GDM1 (cell line): ENCODE measurements at regions not wholly inside any gene's neighbourhood (a gene's known extent, or its start where the extent isn't known, plus 50 kb on each side); places are given as distances from the start of the nearest gene placed in this dataset.

Experiments used
- DNase-seq: peaks from one replicate; lab custom pipeline; 2025; lab: John Stamatoyannopoulos, UW

DNA sequence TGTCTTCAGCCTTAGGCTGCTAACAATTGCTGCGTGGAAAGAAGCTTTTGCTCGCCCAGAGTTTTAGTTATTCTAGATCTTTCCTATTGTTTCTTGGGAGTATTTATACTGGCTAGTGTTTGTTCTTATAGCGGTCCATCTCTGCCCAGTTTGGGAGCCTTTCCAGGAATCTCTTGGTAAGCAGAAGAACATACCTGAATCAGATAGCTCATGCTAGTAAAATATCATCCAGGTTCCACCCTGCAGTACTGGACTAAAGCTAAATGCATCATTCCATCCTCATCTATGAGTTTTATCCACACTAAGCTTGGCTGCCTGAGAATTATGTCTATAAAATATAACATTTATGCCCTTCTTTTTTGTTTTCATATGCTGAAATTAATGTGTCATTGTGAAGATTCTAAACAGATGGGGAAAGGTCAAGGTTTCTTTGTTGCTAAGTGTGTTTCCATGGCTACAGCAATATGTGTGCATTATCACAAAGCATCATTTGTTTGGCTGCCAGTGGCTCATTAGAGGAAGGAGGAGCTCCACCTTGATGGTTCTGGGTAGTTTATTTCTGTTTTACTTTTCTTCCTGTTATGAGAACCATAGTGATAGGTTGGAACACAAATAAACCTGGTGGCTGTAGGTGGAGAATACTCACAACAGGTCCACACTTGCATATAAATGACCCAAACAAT lies 182.8 kb downstream of the PIK3C3 start:
- DNase-seq, result no peak

DNA sequence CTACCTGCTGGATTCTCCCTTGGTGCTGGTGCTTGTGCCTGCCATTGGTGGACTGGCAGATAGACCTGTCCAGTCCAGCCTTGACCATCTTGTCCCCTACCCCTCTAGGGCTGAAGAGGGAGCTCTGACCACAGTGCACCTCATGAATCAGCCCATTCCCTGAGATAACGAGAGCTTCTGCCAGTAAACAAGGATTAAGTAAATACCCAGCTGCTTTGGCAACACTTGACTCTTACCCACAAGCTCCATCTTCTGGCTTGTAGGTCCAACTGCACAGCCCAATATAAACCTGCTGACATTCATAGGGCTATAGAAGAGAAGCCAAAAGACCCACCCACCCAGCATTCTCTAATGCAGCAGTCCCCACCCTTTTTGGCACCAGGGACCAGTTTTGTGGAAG lies 186.4 kb downstream of the PIK3C3 start:
- no peak for DNase-seq

DNA sequence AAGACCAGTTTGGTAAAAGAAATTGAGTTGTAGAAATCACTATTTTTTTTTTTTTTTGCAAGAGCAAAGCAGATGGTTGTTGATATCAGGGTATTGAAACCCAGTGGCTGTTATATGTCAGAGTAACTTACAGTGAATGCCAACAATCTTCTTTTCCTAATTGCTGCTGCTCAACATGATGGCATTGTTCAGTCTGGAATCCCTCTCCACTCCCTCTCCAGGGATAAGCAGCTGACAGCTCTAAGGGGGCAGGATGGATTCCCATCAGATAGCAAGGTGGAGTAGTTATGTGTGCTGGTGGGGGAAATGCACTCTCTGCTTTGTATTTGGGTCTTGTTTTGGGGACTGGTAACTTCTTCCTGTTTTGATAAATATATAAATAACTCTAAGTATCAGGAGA lies 200.0 kb downstream of the PIK3C3 start:
- DNase-seq, result no peak

DNA sequence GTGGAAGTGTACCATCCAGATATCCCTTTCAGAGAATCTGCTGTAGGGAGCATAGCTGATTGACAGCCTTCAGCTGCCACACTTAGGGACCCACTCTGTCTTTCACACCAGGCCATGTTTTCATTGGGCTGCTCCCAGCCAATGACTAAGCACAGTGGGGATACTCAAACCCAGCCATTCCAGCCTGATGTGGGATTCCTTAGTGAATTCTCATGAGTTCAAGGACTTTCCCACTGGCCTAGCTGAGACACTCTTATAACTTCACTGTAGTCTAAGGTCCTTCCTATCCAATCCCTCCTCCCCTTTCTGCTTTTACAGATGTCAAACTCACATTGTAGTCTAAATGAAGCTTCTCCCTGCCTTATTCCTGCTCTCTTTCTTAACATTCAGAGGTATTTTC lies 201.2 kb downstream of the PIK3C3 start:
- no peak for DNase-seq

DNA sequence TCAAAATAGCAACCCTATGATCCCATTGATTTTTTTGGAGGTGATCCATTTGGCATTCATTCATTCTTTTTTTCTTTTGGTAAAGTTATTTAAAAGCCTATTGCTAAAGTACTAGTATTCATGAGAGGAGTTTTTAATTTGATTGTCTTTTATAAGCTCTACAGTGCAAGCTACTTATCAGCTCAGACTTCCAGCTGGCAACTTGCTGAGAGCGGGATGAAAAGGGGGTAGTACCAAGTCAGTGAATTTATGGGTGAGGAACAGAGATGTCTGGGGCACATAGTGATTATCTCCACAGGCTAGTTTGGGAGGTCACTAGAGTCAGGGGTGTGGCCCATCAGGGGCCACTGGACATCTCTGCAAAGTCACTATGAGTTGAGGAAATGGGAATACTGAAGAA lies 202.4 kb downstream of the PIK3C3 start:
- no peak for DNase-seq

DNA sequence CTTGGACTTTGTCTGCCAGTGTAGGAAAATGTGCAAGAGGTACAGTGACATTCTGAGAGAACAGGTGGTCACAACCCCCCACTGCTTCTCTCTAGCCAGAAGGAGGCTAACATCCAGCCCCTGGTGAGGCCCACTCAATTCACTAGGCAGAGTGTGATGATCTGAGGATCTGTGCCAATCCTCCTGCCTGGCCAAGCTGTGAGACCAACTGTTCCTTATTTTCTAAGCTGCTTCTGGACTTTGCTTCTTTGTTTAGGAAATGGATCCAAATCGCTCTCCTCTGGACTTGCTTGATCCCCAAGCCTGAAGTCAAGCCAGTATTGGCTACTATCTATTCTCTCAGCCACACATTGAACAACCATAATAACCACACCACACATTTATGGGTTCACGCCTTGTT lies 202.8 kb downstream of the PIK3C3 start:
- no peak for DNase-seq

DNA sequence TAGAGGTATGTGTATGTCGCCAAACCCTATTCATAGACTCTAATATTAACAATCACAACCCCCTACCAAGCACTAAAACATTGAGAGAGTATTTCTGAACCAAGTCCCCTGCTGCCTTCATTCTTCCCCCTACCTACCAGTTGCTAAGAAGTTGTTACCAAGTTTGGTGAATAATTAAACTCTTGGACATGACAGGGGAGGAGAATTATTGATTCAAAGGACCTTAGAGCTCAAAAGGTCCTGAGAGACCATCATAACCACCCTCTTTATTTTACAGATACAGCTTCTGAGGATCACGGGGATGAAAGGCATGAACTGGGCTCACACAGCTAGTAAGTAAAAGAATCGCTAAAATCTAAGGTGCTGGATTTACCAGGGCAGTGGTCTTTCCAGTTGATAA lies 204.1 kb downstream of the PIK3C3 start:
- no peak for DNase-seq

DNA sequence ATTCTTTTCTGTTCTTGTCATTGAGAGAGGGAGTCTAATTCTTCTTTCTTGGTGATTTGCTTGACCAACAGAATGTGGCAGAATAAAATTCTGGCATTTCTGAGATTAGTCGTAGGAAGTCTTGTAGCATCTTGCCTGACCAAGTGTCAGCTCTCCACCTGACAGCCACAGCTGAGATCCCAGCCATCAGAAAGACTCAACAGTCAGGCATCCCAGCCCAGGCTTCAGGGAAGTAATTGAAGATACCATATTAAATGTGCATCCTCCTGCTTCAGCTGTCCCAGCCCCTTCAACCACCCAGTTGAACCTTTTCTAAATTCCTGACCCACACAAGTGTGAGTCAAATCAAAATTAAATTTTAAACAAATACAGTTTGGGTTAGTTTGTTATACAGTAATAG lies 208.3 kb downstream of the PIK3C3 start:
- no peak for DNase-seq

DNA sequence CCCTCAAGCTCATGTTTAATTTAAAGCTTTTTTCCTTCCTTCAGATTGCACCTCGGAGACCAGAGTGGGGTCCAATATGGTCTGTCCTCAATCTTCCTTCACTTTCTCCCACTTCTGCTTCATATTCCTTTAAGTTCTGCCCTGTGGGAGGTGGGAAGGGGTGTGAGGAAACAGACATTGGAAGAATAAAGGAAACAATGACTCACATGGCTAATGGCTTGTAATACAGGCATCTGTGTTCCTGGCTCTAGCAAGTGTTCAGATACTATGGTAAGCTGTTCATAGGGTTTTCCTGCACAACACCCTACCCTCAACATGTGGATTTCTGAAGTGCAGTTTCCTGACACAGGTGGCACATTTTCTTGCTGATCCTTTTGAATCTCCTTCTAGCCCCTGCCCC lies 209.5 kb downstream of the PIK3C3 start:
- DNase-seq, result no peak

DNA sequence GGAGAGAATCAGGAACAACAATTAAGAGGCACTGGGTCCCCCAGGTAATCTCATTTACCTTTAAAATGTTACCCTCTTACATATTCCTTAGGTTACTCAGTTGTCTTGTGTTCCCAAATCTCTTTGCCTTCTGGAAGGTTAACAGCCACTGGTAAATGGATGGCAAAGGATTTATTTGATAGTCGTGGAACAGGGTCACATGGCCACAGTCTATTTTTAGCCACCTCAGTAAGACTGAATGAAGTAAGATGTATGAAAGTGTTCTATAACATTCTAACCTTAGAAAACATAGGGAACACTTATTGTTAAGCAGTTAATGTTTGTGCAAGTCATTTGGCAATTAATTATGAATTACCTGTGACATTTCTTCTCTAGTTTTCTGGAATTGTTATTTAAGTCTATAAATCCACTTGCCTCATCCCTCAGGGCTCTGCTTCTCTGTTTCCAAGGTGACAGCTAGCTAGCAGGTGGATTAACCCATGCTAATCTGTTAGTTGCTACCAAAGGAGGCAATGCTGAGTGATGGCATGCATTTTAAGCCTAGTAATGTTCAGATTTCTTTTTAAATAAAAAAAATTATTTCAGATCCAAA lies 211.0 kb downstream of the PIK3C3 start:
- no peak for DNase-seq

DNA sequence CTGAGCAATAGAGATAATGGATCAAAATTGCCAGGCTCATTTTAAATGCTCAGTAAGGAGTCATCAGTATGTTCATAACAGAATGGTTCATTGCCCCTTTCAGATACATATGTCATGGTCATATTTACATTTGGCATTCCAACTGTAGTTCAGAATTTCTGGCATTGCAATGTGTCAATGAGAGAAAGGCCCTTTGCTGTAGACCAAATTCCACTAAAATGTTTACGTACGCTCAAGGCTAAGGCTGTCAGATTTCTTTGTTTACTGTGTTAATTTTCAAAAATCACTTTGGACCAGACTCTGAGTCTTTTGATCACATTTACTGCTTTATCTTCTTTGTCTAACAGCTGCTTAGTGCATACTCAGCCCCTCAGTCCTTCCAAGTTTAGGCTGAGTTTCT lies 213.5 kb downstream of the PIK3C3 start:
- DNase-seq, result no peak

DNA sequence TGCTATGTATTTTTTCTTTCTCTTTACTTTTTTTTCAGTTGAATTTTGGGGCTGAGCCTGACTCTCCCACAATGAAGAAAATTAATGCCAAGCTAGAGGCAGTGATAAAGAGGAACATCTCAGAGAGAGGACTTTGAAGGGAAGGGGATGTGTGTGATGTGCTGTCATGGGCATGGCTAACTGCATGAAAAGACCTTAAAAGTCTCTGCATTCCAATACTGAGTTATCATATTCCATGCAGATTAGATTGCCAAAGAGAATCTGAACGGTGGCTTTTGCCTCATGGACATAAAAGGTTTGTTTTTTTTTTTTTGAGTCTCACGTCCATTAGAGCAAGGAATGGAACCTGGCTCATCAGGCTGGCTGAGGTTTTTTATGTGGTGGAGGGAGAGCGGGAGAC lies 213.9 kb downstream of the PIK3C3 start:
- no peak for DNase-seq

DNA sequence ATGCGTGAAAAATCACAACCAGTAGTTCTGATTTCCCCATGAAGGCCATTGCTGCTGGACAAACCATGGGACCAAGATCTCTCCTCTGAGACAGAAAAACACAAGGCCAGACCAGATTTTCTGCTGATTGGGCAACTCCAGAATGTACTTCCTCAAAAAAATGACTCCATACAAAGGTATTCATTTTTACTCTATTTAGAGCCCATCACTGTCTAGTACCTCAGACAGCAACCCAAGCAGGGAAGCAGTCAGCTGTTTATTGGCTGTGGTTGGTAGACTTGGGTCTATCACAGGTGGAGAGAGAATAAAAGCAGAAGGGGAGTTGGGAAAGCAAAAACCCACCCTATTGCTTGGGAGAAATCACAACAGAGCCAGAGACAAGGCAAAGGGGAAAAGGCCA lies 219.9 kb downstream of the PIK3C3 start:
- DNase-seq, result no peak

DNA sequence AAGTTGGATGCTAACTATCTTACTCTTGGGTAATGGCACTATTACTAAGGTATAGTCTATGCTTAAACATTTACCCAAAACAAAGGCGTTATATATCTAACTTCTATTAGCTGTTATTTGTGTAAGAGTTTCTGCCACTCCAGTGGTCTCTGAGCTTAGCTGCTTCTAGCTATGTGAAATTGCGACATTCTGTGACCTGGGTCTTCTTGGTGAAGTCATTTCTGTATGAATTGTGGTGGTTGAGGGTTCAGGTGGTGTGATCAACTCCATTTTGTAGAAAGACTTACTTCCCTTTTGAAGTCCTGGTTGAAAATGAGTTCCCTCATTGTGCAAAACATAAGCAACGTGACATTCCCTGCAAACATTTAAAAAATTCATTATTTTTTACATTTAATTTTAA lies 221.6 kb downstream of the PIK3C3 start:
- no peak for DNase-seq

DNA sequence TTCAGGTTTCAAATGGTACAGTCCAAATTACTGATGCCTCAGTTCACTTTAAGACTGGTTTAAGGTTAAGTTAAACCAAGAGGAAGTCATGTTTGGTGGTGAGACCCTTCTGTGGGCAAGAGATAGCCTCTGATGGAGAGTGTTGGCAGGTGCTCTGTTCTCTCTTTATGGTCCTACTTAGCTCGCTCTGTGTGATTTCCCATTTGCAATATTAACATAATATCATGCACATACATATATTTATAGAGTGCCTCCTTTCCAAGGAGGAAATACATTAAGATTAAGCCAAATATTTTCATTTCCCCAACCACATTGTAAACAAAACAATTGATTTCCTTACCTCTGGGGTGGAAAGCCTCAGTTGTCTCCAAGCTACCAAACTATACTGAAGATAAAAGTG lies 222.4 kb downstream of the PIK3C3 start:
- DNase-seq, result no peak

DNA sequence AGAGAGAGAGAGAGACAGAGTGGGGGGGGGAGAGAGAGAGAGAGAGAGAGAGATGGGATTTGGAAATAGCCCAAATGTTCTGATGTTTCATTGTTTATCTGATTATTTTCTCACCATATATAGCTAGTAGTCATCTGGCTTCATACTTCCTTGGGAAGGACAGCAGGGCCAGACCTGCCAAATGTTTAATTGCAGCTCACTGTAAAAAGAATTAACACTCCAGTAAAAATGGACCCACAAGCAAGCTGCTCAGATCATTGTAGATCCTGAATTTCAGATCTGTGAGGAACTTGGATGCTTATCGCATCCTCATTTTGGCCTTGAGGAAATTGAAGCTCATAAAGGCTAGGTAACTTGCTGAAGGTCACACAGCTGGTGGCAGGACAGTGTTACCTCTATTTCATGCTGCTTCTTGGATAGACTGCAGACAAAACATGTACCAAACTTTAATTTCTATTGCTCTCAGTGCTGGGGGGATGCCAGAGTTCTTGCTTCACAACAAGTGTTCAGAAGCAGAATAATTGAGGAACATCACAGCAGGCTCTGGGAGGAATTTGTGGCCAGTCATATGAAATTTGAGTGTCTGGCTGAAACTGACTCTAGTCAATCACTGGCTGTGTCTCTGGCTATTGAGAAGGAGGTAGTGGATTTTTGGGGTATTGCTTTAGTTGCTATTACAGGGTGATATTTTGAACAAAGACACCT lies 223.5 kb downstream of the PIK3C3 start:
- DNase-seq, result no peak

DNA sequence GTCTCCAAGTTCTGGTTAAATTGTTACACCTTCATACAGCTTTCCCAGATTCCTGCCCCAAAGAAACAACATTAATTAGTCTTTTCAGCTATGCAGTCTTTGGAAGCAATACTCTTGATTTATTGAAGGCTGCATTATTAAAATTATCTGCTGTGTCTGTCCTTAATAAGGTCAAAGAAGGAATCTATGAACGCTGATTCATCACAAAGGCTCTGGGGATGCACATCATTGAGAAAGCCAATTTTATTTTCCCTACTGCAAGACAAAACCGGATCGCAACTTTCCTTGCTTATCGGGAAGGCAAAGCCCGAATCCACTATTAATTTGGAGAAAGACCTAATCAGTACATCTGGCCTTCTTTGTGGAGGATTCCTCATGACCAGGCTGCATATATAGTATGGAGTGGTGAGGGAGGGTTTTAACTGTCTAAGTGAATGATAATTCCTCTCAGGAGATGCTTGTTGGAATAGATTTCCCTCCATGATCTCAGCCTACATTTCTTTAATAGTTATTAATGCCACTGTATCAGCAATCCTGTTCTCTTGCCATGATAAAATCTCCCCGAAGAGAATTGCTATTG lies 224.6 kb downstream of the PIK3C3 start:
- DNase-seq, result no peak

DNA sequence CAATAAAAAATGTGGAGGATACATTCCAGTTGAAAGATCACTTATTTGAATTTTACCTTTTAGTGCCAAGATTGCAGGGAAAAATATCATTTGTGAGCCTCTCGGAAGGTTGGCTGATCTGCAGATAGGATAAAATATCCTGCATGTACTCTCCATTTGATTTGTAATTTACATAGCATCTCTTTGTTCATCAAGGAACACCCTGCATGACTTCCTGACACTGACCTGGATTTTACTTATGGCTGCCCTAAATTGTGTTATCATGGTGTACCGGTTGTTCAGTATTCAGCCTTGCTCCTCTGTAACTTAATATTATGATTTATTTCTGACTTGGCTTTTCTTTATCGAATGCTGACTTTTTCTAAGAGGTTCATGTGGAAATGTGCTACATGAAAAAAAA lies 226.4 kb downstream of the PIK3C3 start:
- no peak for DNase-seq

DNA sequence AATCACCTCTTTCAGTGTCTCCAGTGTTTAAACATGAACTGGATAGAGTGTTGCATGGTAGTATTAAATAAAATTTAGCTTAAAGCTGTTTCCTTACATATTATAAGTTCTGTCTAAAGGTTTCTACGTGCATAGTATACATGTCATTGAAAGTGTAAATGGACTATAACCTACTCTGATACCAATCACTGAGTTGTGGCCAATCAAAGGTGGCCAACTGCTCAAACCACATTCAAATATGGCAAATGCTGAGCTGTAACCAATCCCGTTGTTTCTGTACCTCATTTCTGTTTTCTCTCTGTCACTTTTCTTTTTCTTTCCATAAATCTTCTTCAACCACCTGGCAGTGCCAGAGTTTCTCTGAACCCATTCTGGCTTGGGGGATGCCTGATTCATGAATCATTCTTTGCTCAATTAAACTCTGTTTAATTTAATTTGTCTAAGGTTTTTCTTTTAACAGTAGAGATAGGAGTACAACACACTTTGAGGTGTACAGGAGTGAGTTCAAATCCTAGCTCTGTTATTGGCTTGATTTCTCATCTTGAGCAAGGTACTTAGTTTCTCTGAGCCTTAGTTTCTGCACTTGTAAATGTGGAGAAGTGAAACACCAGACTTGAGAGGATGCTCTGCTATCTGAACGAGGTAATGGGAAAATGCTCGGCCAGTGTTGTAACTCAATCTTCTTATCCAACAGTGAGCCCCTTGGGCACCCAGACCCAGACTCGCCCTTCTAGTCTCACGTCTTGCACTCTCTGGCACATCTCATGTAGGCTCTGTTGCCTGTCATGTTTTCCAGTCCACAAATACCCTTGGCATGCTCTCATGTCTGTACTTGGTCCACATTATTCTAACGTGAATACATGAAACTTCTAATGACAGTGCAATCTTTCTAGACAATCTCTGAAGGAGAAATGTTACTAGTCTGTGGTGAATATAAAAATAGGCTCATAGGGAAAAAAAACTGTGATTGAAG lies 228.0 kb downstream of the PIK3C3 start:
- no peak for DNase-seq

DNA sequence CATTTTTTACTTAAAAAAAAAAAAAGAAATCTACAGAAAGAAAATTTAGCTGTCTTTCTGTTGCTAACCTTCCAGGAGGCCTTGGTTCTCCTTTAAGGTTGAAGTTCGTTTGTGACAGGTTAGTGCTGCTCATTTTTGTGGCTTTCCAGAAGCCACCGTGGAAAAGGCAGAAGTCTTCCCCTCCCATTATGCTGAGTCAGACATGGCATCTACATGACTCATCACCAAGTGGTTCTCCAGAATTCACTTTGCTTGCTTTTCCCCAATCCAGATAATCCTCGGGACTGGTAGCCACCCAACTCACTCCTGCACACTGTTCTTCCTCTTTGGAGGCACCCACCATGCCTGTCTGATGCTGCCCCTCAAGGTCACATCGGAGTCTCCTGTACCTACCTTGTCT lies 228.7 kb downstream of the PIK3C3 start:
- DNase-seq, result peak; percentile 5

DNA sequence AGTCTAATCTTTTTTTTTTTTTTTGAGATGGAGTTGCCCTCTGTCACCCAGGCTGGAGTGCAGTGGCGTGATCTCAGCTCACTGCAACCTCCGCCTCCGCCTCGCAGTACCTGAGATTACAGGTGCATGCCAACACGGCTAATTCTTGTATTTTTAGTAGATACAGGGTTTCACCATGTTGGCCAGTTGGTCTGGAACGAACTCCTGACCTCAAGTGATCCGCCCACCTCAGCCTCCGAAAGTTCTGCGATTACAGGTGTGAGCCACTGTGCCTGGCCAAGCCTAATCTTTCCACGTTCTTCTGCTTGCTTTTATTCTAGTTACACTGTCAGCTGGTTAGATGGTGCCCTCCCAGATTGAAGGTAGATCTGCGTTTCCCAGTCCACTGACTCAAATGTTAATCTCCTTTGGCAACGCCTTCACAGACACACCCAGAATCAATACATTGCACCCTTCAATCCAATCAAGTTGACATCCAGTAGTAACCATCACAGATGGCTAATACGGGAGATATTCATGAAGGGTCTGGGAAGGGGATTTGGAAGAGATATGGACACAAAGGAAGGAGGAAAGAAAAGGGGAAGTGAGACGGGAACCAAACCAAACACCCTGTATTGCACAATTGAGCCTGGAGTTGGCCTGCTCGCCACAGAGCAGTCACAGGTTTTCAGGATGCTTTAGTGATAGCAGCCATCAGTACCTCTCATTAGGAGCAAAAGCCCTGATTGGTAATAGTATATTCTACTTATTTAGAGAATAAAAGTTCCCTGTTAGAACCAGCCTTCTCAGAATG lies 229.8 kb downstream of the PIK3C3 start:
- no peak for DNase-seq
